ENCODE measurements at regions not wholly inside any gene's neighbourhood (a gene's known extent, or its start where the extent isn't known, plus 50 kb on each side); places are given as distances from the start of the nearest gene placed in this dataset.

GRCh38 chr21:16395285-16395684 is 665.5 kb downstream of the USP25 start:
- no peaks in the 10 kb centered on the region for H3K36me3 ChIP-seq (ENCODE audit: low read depth)
- peaks cover 4% of the 10 kb centered on the region for H3K9me3 ChIP-seq
- no peaks in the 10 kb centered on the region for H3K4me1 ChIP-seq (ENCODE audit: low read depth)
- H3K4me3 ChIP-seq = no peak overlapping the region
- TF ChIP-seq CTCF (IDR thresholded peaks at IDR 0.05) = no peak
- no peak for ATAC-seq
- no peak for DNase-seq
- intact Hi-C loops (cut with DNase I, micrococcal nuclease) = no loop called here

- no peaks in the 10 kb centered on the region for H3K4me1 ChIP-seq (ENCODE audit: low read depth)
- no peak overlapping the region for H3K4me3 ChIP-seq
- TF ChIP-seq CTCF (IDR thresholded peaks at IDR 0.05) = no peak
- H3K9me3 ChIP-seq = no peaks in the 10 kb centered on the region
- intact Hi-C loops (cut with DNase I, micrococcal nuclease) = no loop called here
- H3K36me3 ChIP-seq (ENCODE audit: low read depth) = no peaks in the 10 kb centered on the region
- DNase-seq (no peak), ATAC-seq (no peak)
These were observed 673.0 kb downstream of the USP25 start for GRCh38 chr21:16402752-16403151.

- intact Hi-C loops (cut with DNase I, micrococcal nuclease) = no loop called here
- no peak overlapping the region for H3K4me3 ChIP-seq
- H3K4me1 ChIP-seq (ENCODE audit: low read depth) = no peaks in the 10 kb centered on the region
- H3K9me3 ChIP-seq = no peaks in the 10 kb centered on the region
- TF ChIP-seq CTCF (IDR thresholded peaks at IDR 0.05) = no peak
- H3K36me3 ChIP-seq (ENCODE audit: low read depth) = no peaks in the 10 kb centered on the region
- DNase-seq = no peak
- no peak for ATAC-seq
These were observed 675.0 kb downstream of the USP25 start for GRCh38 chr21:16404776-16405175.

GRCh38 chr21:16406355-16406754 is 676.6 kb downstream of the USP25 start:
- Histone ChIP-seq H3K9me3 (peaks cover 3% of the 10 kb centered on the region), H3K4me1 (ENCODE audit: low read depth) (no peaks in the 10 kb centered on the region), H3K36me3 (ENCODE audit: low read depth) (no peaks in the 10 kb centered on the region), H3K4me3 (no peak overlapping the region)
- intact Hi-C loops (cut with DNase I, micrococcal nuclease) = no loop called here
- no peak for TF ChIP-seq CTCF (IDR thresholded peaks at IDR 0.05)
- DNase-seq (no peak), ATAC-seq (no peak)

- DNase-seq (no peak), ATAC-seq (no peak)
- no peak for TF ChIP-seq CTCF (IDR thresholded peaks at IDR 0.05)
- Histone ChIP-seq H3K4me3 (no peak overlapping the region), H3K9me3 (peaks cover 3% of the 10 kb centered on the region), H3K4me1 (ENCODE audit: low read depth) (no peaks in the 10 kb centered on the region), H3K36me3 (ENCODE audit: low read depth) (no peaks in the 10 kb centered on the region)
- intact Hi-C loops (cut with DNase I, micrococcal nuclease) = no loop called here
These were observed 677.8 kb downstream of the USP25 start for GRCh38 chr21:16407403-16408240.

Data from mucosa of descending colon (tissue), 3 donors.